CD4-positive, alpha-beta T cell (primary cell): ENCODE measurements at regions not wholly inside any gene's neighbourhood (a gene's known extent, or its start where the extent isn't known, plus 50 kb on each side); places are given as distances from the start of the nearest gene placed in this dataset.

Source experiments
- ATAC-seq: fragments of 200-7000 bp; cut with Tn5 transposase; one replicate; pipeline ENCODE4 v1.10.0; 2022; ENCODE audit warnings: mild to moderate bottlenecking; ENCODE audit not compliant: poor library complexity
- CTCF ChIA-PET: fragments of 350-600 bp; sonication (Branson Sonifier 250); formaldehyde crosslinking; loops from one replicate; lab custom pipeline; 2021; ENCODE audit warnings: antibody characterized with exemption, inconsistent platforms; lab: Charles Lee
- POLR2A ChIA-PET: fragments of 350-600 bp; sonication (Branson Sonifier 250); formaldehyde crosslinking; loops from one replicate; lab custom pipeline; 2021; ENCODE audit warnings: antibody characterized with exemption, inconsistent platforms; lab: Charles Lee
- DNase-seq, 14 experiments: peaks; one replicate each; pipeline ENCODE4 v3.0.0-alpha.2; 2013 to 2020; ENCODE audit warnings: mixed read lengths in 2 of 14
- H3K27ac ChIP-seq, 2 donors: one replicate each; pipeline versions ENCODE4 v1.5.1 to v1.7.0; 2013; ENCODE audit warnings: low read length in 2 of 2, low read depth in 1 of 2, mild to moderate bottlenecking in 1 of 2
- H3K27me3 ChIP-seq, 2 experiments: 1 replicate in 1 of 2; 2 replicates in 1 of 2; pipeline versions ENCODE4 v1.6.1 to v1.7.0; 2013; ENCODE audit warnings: low read length in 2 of 2, control low read depth in 1 of 2, mild to moderate bottlenecking in 1 of 2, moderate library complexity in 1 of 2; ENCODE audit not compliant: insufficient read depth in 2 of 2, control insufficient read depth in 1 of 2
- H3K36me3 ChIP-seq: one replicate; pipeline ENCODE4 v1.6.1; 2013; ENCODE audit warnings: low read length, control low read depth; ENCODE audit not compliant: insufficient read depth
- H3K4me1 ChIP-seq: one replicate; pipeline ENCODE4 v1.6.1; 2013; ENCODE audit warnings: low read length, control low read depth; ENCODE audit not compliant: insufficient read depth
- H3K4me3 ChIP-seq: one replicate; pipeline ENCODE4 v1.5.1; 2013; ENCODE audit warnings: mild to moderate bottlenecking, low read length, moderate library complexity
- H3K9me3 ChIP-seq, 2 experiments: 1 replicate in 1 of 2; 2 replicates in 1 of 2; pipeline versions ENCODE4 v1.6.1 to v1.7.0; 2013; ENCODE audit warnings: low read length in 2 of 2, mild to moderate bottlenecking in 2 of 2, control low read depth in 1 of 2, moderate library complexity in 1 of 2; ENCODE audit not compliant: control insufficient read depth in 1 of 2, insufficient read depth in 1 of 2
- H3K27ac Mint-ChIP-seq: one replicate; pipeline ENCODE4 v1.8.0; 2020; ENCODE audit warnings: mixed read lengths
- H3K27me3 Mint-ChIP-seq: one replicate; pipeline ENCODE4 v1.8.0; 2021; ENCODE audit warnings: mixed read lengths
- H3K36me3 Mint-ChIP-seq: one replicate; pipeline ENCODE4 v1.8.0; 2021; ENCODE audit warnings: low read depth, mixed read lengths
- H3K4me1 Mint-ChIP-seq: one replicate; pipeline ENCODE4 v1.8.0; 2021; ENCODE audit warnings: low read depth, mixed read lengths
- H3K4me3 Mint-ChIP-seq: one replicate; pipeline ENCODE4 v1.8.0; 2020; ENCODE audit warnings: mild to moderate bottlenecking, mixed read lengths
- H3K9me3 Mint-ChIP-seq: one replicate; pipeline ENCODE4 v1.8.0; 2020; ENCODE audit warnings: mixed read lengths
- CTCF ChIP-seq: fragments of 200-600 bp; IDR thresholded peaks from one replicate; pipeline ENCODE4 v1.8.0; 2022; ENCODE audit warnings: antibody characterized with exemption, mild to moderate bottlenecking
- intact Hi-C, 2 experiments: fragments of 100-400 bp; cut with DNase I in 1 of 2; cut with micrococcal nuclease in 1 of 2; formaldehyde crosslinking; loops; one replicate each; pipeline versions ENCODE4 v1.15.1 to v1.9.0; 2023 to 2025; cut with DNase I, micrococcal nuclease

GRCh38 chr1:238783633-238784032 is 602.7 kb upstream of the CHRM3 start:
- POLR2A ChIA-PET: no interaction called here
- Histone ChIP-seq H3K27me3 (no peaks in the 10 kb centered on the region), H3K36me3 (no peaks in the 10 kb centered on the region), H3K4me1 (no peaks in the 10 kb centered on the region), H3K4me3 (no peak overlapping the region), H3K9me3 (peaks cover 0 to 3% of the 10 kb centered on the region in 2 experiments), H3K27ac (no peak overlapping the region)
- H3K27ac Mint-ChIP-seq: no peak overlapping the region
- no peak overlapping the region for H3K4me3 Mint-ChIP-seq
- H3K27me3 Mint-ChIP-seq: no peaks in the 10 kb centered on the region
- TF ChIP-seq CTCF: no peak
- no peaks in the 10 kb centered on the region for H3K4me1 Mint-ChIP-seq
- CTCF ChIA-PET: no interaction called here
- H3K9me3 Mint-ChIP-seq: peaks cover 13% of the 10 kb centered on the region
- ATAC-seq (no peak), DNase-seq (no peak)
- H3K36me3 Mint-ChIP-seq: no peaks in the 10 kb centered on the region
- intact Hi-C loops: no loop called here

GRCh38 chr1:238779716-238780115 is 606.7 kb upstream of the CHRM3 start:
- ATAC-seq (no peak), DNase-seq (no peak)
- H3K27ac Mint-ChIP-seq: no peak overlapping the region
- no peak for TF ChIP-seq CTCF
- no peaks in the 10 kb centered on the region for H3K36me3 ChIP-seq
- intact Hi-C loops: no loop called here
- no peak overlapping the region for H3K4me3 Mint-ChIP-seq
- H3K9me3 ChIP-seq: peaks cover 0 to 3% of the 10 kb centered on the region in 2 experiments
- no peaks in the 10 kb centered on the region for H3K27me3 ChIP-seq
- no peak overlapping the region for H3K27ac ChIP-seq
- no peaks in the 10 kb centered on the region for H3K36me3 Mint-ChIP-seq
- H3K9me3 Mint-ChIP-seq: peaks cover 19% of the 10 kb centered on the region
- H3K27me3 Mint-ChIP-seq: no peaks in the 10 kb centered on the region
- POLR2A ChIA-PET: no interaction called here
- no peak overlapping the region for H3K4me3 ChIP-seq
- H3K4me1 Mint-ChIP-seq: no peaks in the 10 kb centered on the region
- CTCF ChIA-PET: no interaction called here
- H3K4me1 ChIP-seq: no peaks in the 10 kb centered on the region

GRCh38 chr1:238778113-238778512 is 608.3 kb upstream of the CHRM3 start:
- no peak for TF ChIP-seq CTCF
- H3K27me3 ChIP-seq: no peaks in the 10 kb centered on the region
- no peaks in the 10 kb centered on the region for H3K36me3 ChIP-seq
- POLR2A ChIA-PET: no interaction called here
- H3K4me1 ChIP-seq: no peaks in the 10 kb centered on the region
- no peak for DNase-seq
- Mint-ChIP-seq H3K27me3 (no peaks in the 10 kb centered on the region), H3K4me1 (no peaks in the 10 kb centered on the region), H3K9me3 (peaks cover 19% of the 10 kb centered on the region), H3K4me3 (no peak overlapping the region), H3K27ac (no peak overlapping the region), H3K36me3 (no peaks in the 10 kb centered on the region)
- no peak overlapping the region for H3K4me3 ChIP-seq
- ATAC-seq: no peak
- intact Hi-C loops: no loop called here
- H3K9me3 ChIP-seq: peaks cover 0 to 3% of the 10 kb centered on the region in 2 experiments
- H3K27ac ChIP-seq: no peak overlapping the region
- CTCF ChIA-PET: no interaction called here
